Ishikawa (cell line): ENCODE measurements at regions not wholly inside any gene's neighbourhood (a gene's known extent, or its start where the extent isn't known, plus 50 kb on each side); places are given as distances from the start of the nearest gene placed in this dataset.
A peak's percentile ranks its signal among the peaks of the same experiment; 100 is the strongest.

Experiments
- CEBPB ChIP-seq: IDR thresholded peaks from 2 replicates; pipeline ENCODE4 v1.6.1; 2012
- CREB1 ChIP-seq: IDR thresholded peaks from 2 replicates; pipeline ENCODE4 v1.6.1; 2012; ENCODE audit warnings: low read depth
- EGR1 ChIP-seq: IDR thresholded peaks from 2 replicates; pipeline ENCODE4 v1.6.1; 2012
- EP300 ChIP-seq: IDR thresholded peaks from 2 replicates; pipeline ENCODE4 v1.6.1; 2012; ENCODE audit warnings: borderline replicate concordance
- FOXM1 ChIP-seq: IDR thresholded peaks from 2 replicates; pipeline ENCODE4 v1.6.1; 2012; ENCODE audit warnings: low read depth, borderline replicate concordance
- MAX ChIP-seq: IDR thresholded peaks from 2 replicates; pipeline ENCODE4 v1.6.1; 2012
- NFIC ChIP-seq: IDR thresholded peaks from 2 replicates; pipeline ENCODE4 v1.6.1; 2012
- RAD21 ChIP-seq: IDR thresholded peaks from 2 replicates; pipeline ENCODE4 v1.6.1; 2012; ENCODE audit warnings: low read depth
- REST ChIP-seq: IDR thresholded peaks from 2 replicates; pipeline ENCODE4 v1.6.1; 2012; ENCODE audit warnings: low read depth, mild to moderate bottlenecking
- TAF1 ChIP-seq: IDR thresholded peaks from 2 replicates; pipeline ENCODE4 v1.6.1; 2012; ENCODE audit warnings: low read depth, mild to moderate bottlenecking
- TCF12 ChIP-seq: IDR thresholded peaks from 2 replicates; pipeline ENCODE4 v1.6.1; 2012; ENCODE audit warnings: low read depth
- TEAD4 ChIP-seq: IDR thresholded peaks from 2 replicates; pipeline ENCODE4 v1.6.1; 2012
- USF1 ChIP-seq: IDR thresholded peaks from 2 replicates; pipeline ENCODE4 v1.6.1; 2012
- YY1 ChIP-seq: IDR thresholded peaks from 2 replicates; pipeline ENCODE4 v1.6.1; 2012; ENCODE audit warnings: low read depth
- ZBTB7A ChIP-seq: IDR thresholded peaks from 2 replicates; pipeline ENCODE4 v1.6.1; 2012; ENCODE audit warnings: low read depth

GRCh38 chr12:118709946-118710345 is 271.4 kb upstream of the SRRM4 start:
- TF ChIP-seq CEBPB = no peak
- no peak for TF ChIP-seq TCF12
- TF ChIP-seq EGR1 = no peak
- TF ChIP-seq YY1 = no peak
- TF ChIP-seq TAF1 = no peak
- no peak for TF ChIP-seq ZBTB7A
- no peak for TF ChIP-seq FOXM1
- no peak for TF ChIP-seq MAX
- no peak for TF ChIP-seq RAD21

- TF ChIP-seq FOXM1 (no peak), MAX (no peak), NFIC (no peak), ZBTB7A (no peak), USF1 (no peak), RAD21 (no peak), CREB1 (no peak), EP300 (no peak), TCF12 (no peak), EGR1 (no peak), TAF1 (no peak), YY1 (no peak), TEAD4 (no peak), REST (no peak), CEBPB (no peak)
Observed at GRCh38 chr12:118711185-118711584, 270.2 kb upstream of the SRRM4 start.

- TF ChIP-seq RAD21 (peak; percentile 43; the same call in 1 of the 2 replicates), CEBPB (no peak), MAX (no peak)
Observed at GRCh38 chr12:118714051-118714460, 267.3 kb upstream of the SRRM4 start.

- TF ChIP-seq RAD21 = no peak
- no peak for TF ChIP-seq EP300
- no peak for TF ChIP-seq TEAD4
- TF ChIP-seq TCF12 = no peak
- no peak for TF ChIP-seq MAX
- TF ChIP-seq ZBTB7A = no peak
- TF ChIP-seq USF1 = no peak
- TF ChIP-seq TAF1 = no peak
- TF ChIP-seq CREB1 = no peak
- TF ChIP-seq FOXM1 = no peak
- no peak for TF ChIP-seq EGR1
- TF ChIP-seq REST = no peak
- no peak for TF ChIP-seq CEBPB
- no peak for TF ChIP-seq YY1
- no peak for TF ChIP-seq NFIC
Observed at GRCh38 chr12:118714500-118714899, 266.8 kb upstream of the SRRM4 start.

GRCh38 chr12:118715647-118716046 is 265.7 kb upstream of the SRRM4 start:
- TF ChIP-seq TAF1 (no peak), YY1 (no peak)
